Neural progenitor cell (in vitro differentiated cells): ENCODE measurements at regions not wholly inside any gene's neighbourhood (a gene's known extent, or its start where the extent isn't known, plus 50 kb on each side); places are given as distances from the start of the nearest gene placed in this dataset.
"Not testable (repeated sequence)": the region's sequence is repeated elsewhere in the genome, so short reads cannot be mapped to it uniquely, and the experiment has no call there.

Source experiments
- DNase-seq: peaks from one replicate; pipeline ENCODE4 v3.0.0-alpha.2; 2016; ENCODE audit warnings: low spot score
- H2AFZ ChIP-seq: fragments of 200-600 bp; sonication (generic); replicated peaks from 2 replicates; pipeline ENCODE4 v1.6.1; 2016; ENCODE audit warnings: antibody characterized with exemption
- H3F3A ChIP-seq: fragments of 200-600 bp; sonication (generic); 2 replicates; pipeline ENCODE4 v1.6.1; 2016; ENCODE audit warnings: antibody characterized with exemption, low read depth
- H3K27ac ChIP-seq: fragments of 200-600 bp; sonication (generic); 2 replicates; pipeline ENCODE4 v1.5.1; 2016; ENCODE audit warnings: mild to moderate bottlenecking
- H3K27me3 ChIP-seq: fragments of 200-600 bp; sonication (generic); 2 replicates; pipeline ENCODE4 v1.6.1; 2016; ENCODE audit warnings: mild to moderate bottlenecking, moderate library complexity
- H3K36me3 ChIP-seq: fragments of 200-600 bp; sonication (generic); 2 replicates; pipeline ENCODE4 v1.5.1; 2016
- H3K4me1 ChIP-seq: fragments of 200-600 bp; sonication (generic); 2 replicates; pipeline ENCODE4 v1.6.1; 2016; ENCODE audit warnings: mixed run types
- H3K4me2 ChIP-seq: fragments of 200-600 bp; sonication (generic); 2 replicates; pipeline ENCODE4 v1.6.1; 2016
- H3K4me3 ChIP-seq: fragments of 200-600 bp; sonication (generic); 2 replicates; pipeline ENCODE4 v1.5.1; 2016
- H3K79me2 ChIP-seq: fragments of 200-600 bp; sonication (generic); 2 replicates; pipeline ENCODE4 v1.6.1; 2016; ENCODE audit warnings: low read depth
- H3K9ac ChIP-seq: fragments of 200-600 bp; sonication (generic); 2 replicates; pipeline ENCODE4 v1.6.1; 2016
- H3K9me3 ChIP-seq: fragments of 200-600 bp; sonication (generic); 2 replicates; pipeline ENCODE4 v1.5.1; 2016; ENCODE audit warnings: low read depth
- H4K20me1 ChIP-seq: fragments of 200-600 bp; sonication (generic); 2 replicates; pipeline ENCODE4 v1.6.1; 2016; ENCODE audit warnings: low read depth
- H3K27ac Mint-ChIP-seq: 3 replicates; pipeline ENCODE4 v1.8.0; 2021; ENCODE audit warnings: mixed read lengths
- H3K27me3 Mint-ChIP-seq: 2 replicates; pipeline ENCODE4 v1.8.0; 2022; ENCODE audit warnings: low read depth, mild to moderate bottlenecking, inconsistent platforms, moderate library complexity, mixed read lengths; ENCODE audit not compliant: insufficient read depth
- H3K36me3 Mint-ChIP-seq: 3 replicates; pipeline ENCODE4 v1.8.0; 2021; ENCODE audit warnings: mixed read lengths
- H3K4me1 Mint-ChIP-seq: 3 replicates; pipeline ENCODE4 v1.8.0; 2021; ENCODE audit warnings: mixed read lengths
- H3K4me3 Mint-ChIP-seq: 3 replicates; pipeline ENCODE4 v1.8.0; 2021; ENCODE audit warnings: mild to moderate bottlenecking, moderate library complexity, mixed read lengths
- H3K9me3 Mint-ChIP-seq: 3 replicates; pipeline ENCODE4 v1.8.0; 2020; ENCODE audit warnings: mixed read lengths
- CTCF ChIP-seq: fragments of 200-600 bp; sonication (generic); IDR thresholded peaks from 2 replicates; pipeline ENCODE4 v1.5.1; 2017; ENCODE audit warnings: antibody characterized with exemption, mild to moderate bottlenecking
- EZH2 ChIP-seq: fragments of 200-600 bp; sonication (generic); IDR thresholded peaks from 2 replicates; pipeline ENCODE4 v1.6.1; 2017; ENCODE audit warnings: antibody characterized with exemption, mild to moderate bottlenecking, moderate library complexity
- EZH2phosphoT487 ChIP-seq: fragments of 200-600 bp; sonication (generic); IDR thresholded peaks from 2 replicates; pipeline ENCODE4 v1.6.1; 2017; ENCODE audit warnings: antibody characterized with exemption

- Histone ChIP-seq H3K4me3 (no peak overlapping the region), H3K9me3 (no peaks in the 10 kb centered on the region), H2AFZ (no peak overlapping the region), H3K9ac (no peak overlapping the region), H3K27me3 (no peaks in the 10 kb centered on the region), H3K27ac (no peak overlapping the region), H3K79me2 (no peaks in the 10 kb centered on the region), H3F3A (no peaks in the 10 kb centered on the region), H3K4me1 (no peaks in the 10 kb centered on the region), H3K36me3 (no peaks in the 10 kb centered on the region), H4K20me1 (no peaks in the 10 kb centered on the region), H3K4me2 (no peak overlapping the region)
- Mint-ChIP-seq H3K36me3 (no peaks in the 10 kb centered on the region), H3K9me3 (no peaks in the 10 kb centered on the region), H3K4me1 (no peaks in the 10 kb centered on the region), H3K27me3 (peaks cover 2% of the 10 kb centered on the region), H3K27ac (no peak overlapping the region), H3K4me3 (no peak overlapping the region)
- TF ChIP-seq EZH2phosphoT487 = no peak
- no peak for TF ChIP-seq EZH2
- no peak for TF ChIP-seq CTCF
- no peak for DNase-seq
Observed at GRCh38 chr1:209113521-209113920, 470.0 kb upstream of the CAMK1G start.

- H3K9ac ChIP-seq = no peak overlapping the region
- H3K36me3 ChIP-seq = no peaks in the 10 kb centered on the region
- H3K36me3 Mint-ChIP-seq = no peaks in the 10 kb centered on the region
- no peaks in the 10 kb centered on the region for H3F3A ChIP-seq
- H3K4me3 Mint-ChIP-seq = no peak overlapping the region
- H3K27me3 ChIP-seq = no peaks in the 10 kb centered on the region
- H3K27ac Mint-ChIP-seq = no peak overlapping the region
- no peaks in the 10 kb centered on the region for H3K79me2 ChIP-seq
- no peak overlapping the region for H3K4me3 ChIP-seq
- no peaks in the 10 kb centered on the region for H3K9me3 ChIP-seq
- no peak overlapping the region for H2AFZ ChIP-seq
- H4K20me1 ChIP-seq = no peaks in the 10 kb centered on the region
- no peaks in the 10 kb centered on the region for H3K9me3 Mint-ChIP-seq
- no peak for TF ChIP-seq EZH2phosphoT487
- no peak for TF ChIP-seq CTCF
- TF ChIP-seq EZH2 = no peak
- H3K27me3 Mint-ChIP-seq = peaks cover 2% of the 10 kb centered on the region
- H3K27ac ChIP-seq = no peak overlapping the region
- H3K4me1 Mint-ChIP-seq = no peaks in the 10 kb centered on the region
- H3K4me2 ChIP-seq = no peak overlapping the region
- DNase-seq = no peak
- H3K4me1 ChIP-seq = no peaks in the 10 kb centered on the region
Observed at GRCh38 chr1:209116705-209117104, 466.8 kb upstream of the CAMK1G start.

GRCh38 chr1:209123601-209124000, 459.9 kb upstream of the CAMK1G start:
- Histone ChIP-seq H3K27me3 (no peaks in the 10 kb centered on the region), H3K9me3 (no peaks in the 10 kb centered on the region), H3K36me3 (no peaks in the 10 kb centered on the region), H2AFZ (no peak overlapping the region), H3K4me2 (no peak overlapping the region), H3F3A (no peaks in the 10 kb centered on the region), H3K4me3 (no peak overlapping the region), H3K79me2 (no peaks in the 10 kb centered on the region), H3K9ac (no peak overlapping the region), H3K4me1 (no peaks in the 10 kb centered on the region), H4K20me1 (no peaks in the 10 kb centered on the region), H3K27ac (no peak overlapping the region)
- Mint-ChIP-seq H3K27ac (no peak overlapping the region), H3K36me3 (no peaks in the 10 kb centered on the region), H3K27me3 (peaks cover 2% of the 10 kb centered on the region), H3K4me3 (no peak overlapping the region), H3K9me3 (peaks cover 4% of the 10 kb centered on the region), H3K4me1 (no peaks in the 10 kb centered on the region)
- TF ChIP-seq EZH2phosphoT487 (no peak), CTCF (no peak), EZH2 (no peak)
- DNase-seq = no peak

GRCh38 chr1:209129091-209129490, 454.4 kb upstream of the CAMK1G start:
- H3K4me3 Mint-ChIP-seq, H3K4me1 Mint-ChIP-seq, H3K9me3 ChIP-seq, H3K79me2 ChIP-seq, H4K20me1 ChIP-seq, H3K4me1 ChIP-seq, H3K27me3 ChIP-seq, H3K27ac Mint-ChIP-seq, H3K27ac ChIP-seq, DNase-seq, H3F3A ChIP-seq, H3K27me3 Mint-ChIP-seq, H3K36me3 Mint-ChIP-seq, H3K36me3 ChIP-seq, H2AFZ ChIP-seq, H3K9ac ChIP-seq, H3K4me2 ChIP-seq, H3K4me3 ChIP-seq: not testable (repeated sequence)
- peaks cover 15% of the 10 kb centered on the region for H3K9me3 Mint-ChIP-seq
